OCI-LY1 (cell line): ENCODE measurements at regions not wholly inside any gene's neighbourhood (a gene's known extent, or its start where the extent isn't known, plus 50 kb on each side); places are given as distances from the start of the nearest gene placed in this dataset.

Source experiments
- CTCF ChIP-seq: fragments of 200-600 bp; sonication (generic), shearing (Covaris generic); IDR thresholded peaks from 2 replicates; pipeline ENCODE4 v1.5.1; 2017; ENCODE audit warnings: mild to moderate bottlenecking, antibody characterized with exemption, low read length, moderate library complexity, mixed read lengths
- EZH2 ChIP-seq: fragments of 200-600 bp; sonication (generic), shearing (Covaris generic); IDR thresholded peaks from 2 replicates; pipeline ENCODE4 v1.8.0; 2017; ENCODE audit warnings: borderline replicate concordance, mixed run types, mild to moderate bottlenecking, antibody characterized with exemption, low read length, moderate library complexity, mixed read lengths

GRCh38 chrX:121858867-121859647 is 811.6 kb downstream of the GLUD2 start:
- TF ChIP-seq CTCF (no peak), EZH2 (no peak)
